Tibial nerve (tissue), 4 donors: ENCODE measurements at regions not wholly inside any gene's neighbourhood (a gene's known extent, or its start where the extent isn't known, plus 50 kb on each side); places are given as distances from the start of the nearest gene placed in this dataset.

ENCODE experiments used
- EP300 ChIP-seq, 2 donors: sonication (generic); formaldehyde crosslinking; IDR thresholded peaks; one replicate each; pipeline ENCODE4 v1.6.1; 2017; ENCODE audit warnings: antibody characterized with exemption in 2 of 2, mild to moderate bottlenecking in 1 of 2
- POLR2A ChIP-seq, 2 donors: fragments of 450-650 bp; IDR thresholded peaks; one replicate each; pipeline ENCODE4 v1.6.1; 2017; ENCODE audit warnings: antibody characterized with exemption in 2 of 2, mild to moderate bottlenecking in 2 of 2, moderate library complexity in 2 of 2
- TF ChIP-seq, protein P1 (sequence below), 5 experiments: fragments of 200-600 bp in 3 of 5; fragments of 450-650 bp in 2 of 5; sonication (generic) in 3 of 5; IDR thresholded peaks; one replicate each; pipeline ENCODE4 v1.5.1; 2016 to 2019; ENCODE audit warnings: antibody characterized with exemption in 5 of 5, mild to moderate bottlenecking in 3 of 5, moderate library complexity in 2 of 5

DNA sequence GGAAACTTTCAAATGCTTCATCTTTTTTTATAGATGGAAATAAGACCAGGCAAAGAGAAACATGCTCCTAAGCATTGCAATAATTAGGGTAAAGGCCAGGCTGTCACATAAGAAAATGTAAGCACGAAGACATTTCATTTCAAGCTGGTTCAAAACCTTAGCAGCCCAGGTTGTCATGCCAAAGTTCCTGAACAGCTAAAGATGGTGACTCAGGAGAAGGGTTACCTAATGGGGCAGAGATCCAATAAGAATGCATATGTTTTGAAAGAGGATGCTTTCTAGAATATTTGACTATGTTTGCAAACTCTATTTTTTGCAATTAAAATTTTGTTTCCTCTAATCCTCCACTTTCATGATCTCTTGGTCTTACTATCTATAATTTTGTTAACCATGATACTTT is 65.6 kb upstream of the PHACTR2 start:
- TF ChIP-seq, protein P1, sequence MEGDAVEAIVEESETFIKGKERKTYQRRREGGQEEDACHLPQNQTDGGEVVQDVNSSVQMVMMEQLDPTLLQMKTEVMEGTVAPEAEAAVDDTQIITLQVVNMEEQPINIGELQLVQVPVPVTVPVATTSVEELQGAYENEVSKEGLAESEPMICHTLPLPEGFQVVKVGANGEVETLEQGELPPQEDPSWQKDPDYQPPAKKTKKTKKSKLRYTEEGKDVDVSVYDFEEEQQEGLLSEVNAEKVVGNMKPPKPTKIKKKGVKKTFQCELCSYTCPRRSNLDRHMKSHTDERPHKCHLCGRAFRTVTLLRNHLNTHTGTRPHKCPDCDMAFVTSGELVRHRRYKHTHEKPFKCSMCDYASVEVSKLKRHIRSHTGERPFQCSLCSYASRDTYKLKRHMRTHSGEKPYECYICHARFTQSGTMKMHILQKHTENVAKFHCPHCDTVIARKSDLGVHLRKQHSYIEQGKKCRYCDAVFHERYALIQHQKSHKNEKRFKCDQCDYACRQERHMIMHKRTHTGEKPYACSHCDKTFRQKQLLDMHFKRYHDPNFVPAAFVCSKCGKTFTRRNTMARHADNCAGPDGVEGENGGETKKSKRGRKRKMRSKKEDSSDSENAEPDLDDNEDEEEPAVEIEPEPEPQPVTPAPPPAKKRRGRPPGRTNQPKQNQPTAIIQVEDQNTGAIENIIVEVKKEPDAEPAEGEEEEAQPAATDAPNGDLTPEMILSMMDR (IDR thresholded peaks at IDR 0.05): no peak
- TF ChIP-seq POLR2A (IDR thresholded peaks at IDR 0.05): no peak
- no peak for TF ChIP-seq EP300 (IDR thresholded peaks at IDR 0.05)
